Muscle layer of duodenum (tissue), 2 donors: ENCODE measurements at regions not wholly inside any gene's neighbourhood (a gene's known extent, or its start where the extent isn't known, plus 50 kb on each side); places are given as distances from the start of the nearest gene placed in this dataset.

Source experiments
- H3K27ac ChIP-seq: one replicate; pipeline ENCODE4 v1.7.0; 2013; ENCODE audit warnings: mild to moderate bottlenecking, low read length
- H3K27me3 ChIP-seq: one replicate; pipeline ENCODE4 v1.7.0; 2013; ENCODE audit warnings: low read depth, mild to moderate bottlenecking, control low read depth, low read length
- H3K36me3 ChIP-seq, 2 donors: one replicate each; pipeline ENCODE4 v1.7.0; 2013; ENCODE audit warnings: low read length in 2 of 2, control low read depth in 1 of 2, mild to moderate bottlenecking in 1 of 2; ENCODE audit not compliant: insufficient read depth in 2 of 2, control insufficient read depth in 1 of 2
- H3K4me1 ChIP-seq, 2 donors: one replicate each; pipeline ENCODE4 v1.7.0; 2013; ENCODE audit warnings: low read length in 2 of 2, mild to moderate bottlenecking in 2 of 2, control low read depth in 1 of 2, moderate library complexity in 1 of 2; ENCODE audit not compliant: insufficient read depth in 2 of 2, control insufficient read depth in 1 of 2
- H3K4me3 ChIP-seq, 2 donors: one replicate each; pipeline ENCODE4 v1.7.0; 2013; ENCODE audit warnings: low read length in 2 of 2, low read depth in 1 of 2, mild to moderate bottlenecking in 1 of 2
- H3K9me3 ChIP-seq, 2 donors: one replicate each; pipeline ENCODE4 v1.7.0; 2013; ENCODE audit warnings: low read length in 2 of 2, control low read depth in 1 of 2, mild to moderate bottlenecking in 1 of 2; ENCODE audit not compliant: control insufficient read depth in 1 of 2
- donor health status: healthy.

DNA sequence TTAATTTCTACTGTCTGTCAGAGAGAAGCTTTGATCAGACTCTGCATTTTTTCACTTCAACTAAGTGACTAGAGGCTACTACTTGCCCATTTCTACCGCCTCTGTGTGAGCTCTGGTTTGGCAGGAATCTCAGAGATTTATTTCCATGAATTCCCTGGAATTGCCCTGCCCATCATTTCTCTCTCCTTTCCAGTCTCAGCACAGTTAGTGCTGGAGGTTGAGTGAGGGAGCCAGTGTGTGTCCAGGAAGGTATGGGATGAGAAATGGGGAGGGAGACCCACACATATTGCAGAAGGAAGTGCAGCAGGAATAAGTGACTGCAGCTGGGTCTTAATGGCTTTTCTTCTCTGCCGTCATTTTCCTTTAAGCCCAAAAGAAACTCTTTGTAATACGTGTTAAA is 443.1 kb upstream of the ZNF462 start:
- Histone ChIP-seq H3K4me1 (no peaks in the 10 kb centered on the region), H3K36me3 (no peaks in the 10 kb centered on the region), H3K27me3 (no peaks in the 10 kb centered on the region), H3K9me3 (no peaks in the 10 kb centered on the region), H3K4me3 (no peak overlapping the region), H3K27ac (no peak overlapping the region)

DNA sequence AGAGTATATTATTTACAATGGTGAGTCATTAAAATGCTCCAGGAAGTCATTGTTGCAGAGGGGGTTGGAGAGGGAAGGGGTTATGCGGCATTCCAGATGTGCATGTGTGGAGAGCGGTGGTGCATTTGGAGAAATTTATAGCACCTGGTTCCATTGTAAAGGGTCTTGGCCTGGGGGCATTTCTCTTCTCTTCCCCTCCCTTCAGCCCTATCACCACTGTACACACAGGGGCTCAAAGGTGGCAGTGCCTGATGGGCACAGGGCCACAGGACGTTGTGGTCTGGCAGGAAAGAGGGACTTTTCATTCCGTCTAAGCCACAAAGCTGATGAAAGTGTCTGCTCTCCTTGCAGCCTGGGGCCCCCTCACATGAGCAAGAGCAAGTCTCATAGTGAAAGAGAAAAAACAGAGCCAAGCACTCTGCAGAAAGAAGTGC is 442.4 kb upstream of the ZNF462 start:
- no peaks in the 10 kb centered on the region for H3K36me3 ChIP-seq
- H3K27me3 ChIP-seq, result no peaks in the 10 kb centered on the region
- H3K4me1 ChIP-seq, result no peaks in the 10 kb centered on the region
- H3K9me3 ChIP-seq, result no peaks in the 10 kb centered on the region
- H3K4me3 ChIP-seq, result no peak overlapping the region
- H3K27ac ChIP-seq, result no peak overlapping the region

DNA sequence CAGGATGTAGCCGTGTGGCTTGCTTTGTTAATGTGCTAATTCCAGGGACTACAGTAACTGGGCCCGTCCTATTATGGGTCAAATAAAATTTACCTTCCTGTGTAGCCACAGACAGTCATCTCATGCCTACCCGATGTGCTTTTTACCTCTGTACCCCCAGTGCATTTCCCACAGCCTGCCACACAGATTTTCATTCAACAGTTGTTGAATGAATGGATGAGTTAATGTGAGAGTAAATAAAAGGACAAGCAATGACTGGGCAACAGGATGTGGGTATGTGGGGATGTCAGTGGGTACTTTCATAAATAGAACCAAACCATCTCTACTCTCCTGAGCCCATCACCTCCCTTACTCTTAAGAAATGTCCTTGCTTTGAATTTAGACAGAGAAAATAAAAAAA is 441.2 kb upstream of the ZNF462 start:
- no peaks in the 10 kb centered on the region for H3K9me3 ChIP-seq
- H3K27me3 ChIP-seq, result no peaks in the 10 kb centered on the region
- no peaks in the 10 kb centered on the region for H3K4me1 ChIP-seq
- H3K4me3 ChIP-seq, result no peak overlapping the region
- H3K36me3 ChIP-seq, result no peaks in the 10 kb centered on the region
- no peak overlapping the region for H3K27ac ChIP-seq

DNA sequence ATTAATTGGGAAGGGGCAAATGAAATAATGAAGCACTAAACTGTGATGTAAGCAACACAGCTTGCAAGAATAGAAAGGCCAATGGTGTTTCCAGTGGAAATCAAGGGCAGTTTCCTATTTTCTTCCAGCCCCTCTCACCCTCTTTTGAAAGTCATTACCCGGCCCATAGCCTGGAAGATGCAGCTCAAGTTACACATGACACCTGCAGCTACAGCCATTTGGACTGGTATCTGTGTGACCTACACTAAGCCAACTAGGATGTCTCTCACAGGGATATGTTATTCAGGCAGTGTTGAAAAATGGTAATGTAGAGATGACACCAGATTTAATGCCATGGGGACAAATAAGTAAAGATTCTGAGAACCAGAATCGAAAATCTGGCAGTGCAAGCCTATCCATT is 439.4 kb upstream of the ZNF462 start:
- Histone ChIP-seq H3K4me3 (no peak overlapping the region), H3K9me3 (no peaks in the 10 kb centered on the region), H3K4me1 (no peaks in the 10 kb centered on the region), H3K27me3 (no peaks in the 10 kb centered on the region), H3K27ac (no peak overlapping the region), H3K36me3 (no peaks in the 10 kb centered on the region)

DNA sequence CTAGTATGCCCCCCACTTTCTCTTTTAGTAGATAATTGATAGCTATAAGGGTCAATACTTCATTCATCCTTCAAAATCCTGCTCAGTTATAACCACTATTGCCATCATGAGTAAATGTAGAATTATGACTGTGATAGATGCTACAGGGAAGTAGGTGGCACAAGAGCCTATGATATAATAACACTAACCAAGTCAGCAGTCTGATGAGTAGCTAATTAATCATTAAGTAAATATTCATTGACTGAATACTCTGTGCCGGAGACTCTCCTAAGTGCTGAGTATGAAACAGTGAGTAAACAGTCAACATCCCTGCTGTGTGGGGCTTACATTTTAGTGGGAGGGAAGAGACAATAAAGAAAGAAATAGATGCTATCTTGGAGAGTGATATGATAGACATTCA is 430.3 kb upstream of the ZNF462 start:
- H3K36me3 ChIP-seq, result no peaks in the 10 kb centered on the region
- no peak overlapping the region for H3K4me3 ChIP-seq
- H3K27me3 ChIP-seq, result no peaks in the 10 kb centered on the region
- H3K9me3 ChIP-seq, result no peaks in the 10 kb centered on the region
- H3K4me1 ChIP-seq, result no peaks in the 10 kb centered on the region
- no peak overlapping the region for H3K27ac ChIP-seq

DNA sequence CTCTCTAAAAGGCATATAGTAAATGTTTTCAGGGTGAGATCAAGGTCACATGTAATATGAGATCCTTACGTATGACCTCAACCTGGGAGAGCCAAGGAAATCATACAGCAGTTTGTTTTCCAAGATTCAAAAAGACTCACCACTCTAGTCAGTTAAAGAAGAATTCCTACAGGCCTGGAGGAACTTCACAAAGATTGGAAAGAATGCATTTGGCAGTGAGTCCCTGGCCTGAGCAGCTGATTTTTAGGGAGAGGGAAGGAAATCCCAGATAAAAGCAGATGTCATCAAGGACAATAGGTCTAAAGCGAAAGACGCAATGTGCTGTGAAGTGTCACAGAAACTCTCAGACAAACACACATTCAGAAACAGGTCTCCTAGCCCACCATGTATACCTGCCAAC is 424.0 kb upstream of the ZNF462 start:
- no peaks in the 10 kb centered on the region for H3K9me3 ChIP-seq
- H3K27me3 ChIP-seq, result no peaks in the 10 kb centered on the region
- no peaks in the 10 kb centered on the region for H3K4me1 ChIP-seq
- no peak overlapping the region for H3K27ac ChIP-seq
- H3K36me3 ChIP-seq, result no peaks in the 10 kb centered on the region
- H3K4me3 ChIP-seq, result no peak overlapping the region

DNA sequence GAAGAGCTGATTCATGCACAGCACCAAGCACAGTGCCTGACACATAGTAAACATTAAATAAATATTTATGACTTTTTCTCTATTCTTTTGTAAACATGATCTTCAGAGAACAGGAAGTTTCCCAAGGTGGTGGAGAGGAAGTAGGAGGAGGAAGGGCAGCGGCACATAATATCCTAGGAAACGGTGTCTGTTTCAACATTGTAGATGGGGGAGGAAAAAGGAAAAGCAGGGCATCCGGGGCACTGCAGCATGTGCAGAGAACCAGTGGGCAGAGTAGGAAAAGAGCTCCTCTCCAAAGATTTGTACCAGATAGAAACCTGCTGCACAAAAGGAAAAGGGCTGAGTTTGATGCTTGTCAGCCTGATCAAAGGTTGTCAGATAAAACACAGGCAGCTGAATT is 421.7 kb upstream of the ZNF462 start:
- H3K9me3 ChIP-seq, result no peaks in the 10 kb centered on the region
- H3K4me1 ChIP-seq, result no peaks in the 10 kb centered on the region
- H3K27me3 ChIP-seq, result no peaks in the 10 kb centered on the region
- no peak overlapping the region for H3K27ac ChIP-seq
- no peaks in the 10 kb centered on the region for H3K36me3 ChIP-seq
- no peak overlapping the region for H3K4me3 ChIP-seq

DNA sequence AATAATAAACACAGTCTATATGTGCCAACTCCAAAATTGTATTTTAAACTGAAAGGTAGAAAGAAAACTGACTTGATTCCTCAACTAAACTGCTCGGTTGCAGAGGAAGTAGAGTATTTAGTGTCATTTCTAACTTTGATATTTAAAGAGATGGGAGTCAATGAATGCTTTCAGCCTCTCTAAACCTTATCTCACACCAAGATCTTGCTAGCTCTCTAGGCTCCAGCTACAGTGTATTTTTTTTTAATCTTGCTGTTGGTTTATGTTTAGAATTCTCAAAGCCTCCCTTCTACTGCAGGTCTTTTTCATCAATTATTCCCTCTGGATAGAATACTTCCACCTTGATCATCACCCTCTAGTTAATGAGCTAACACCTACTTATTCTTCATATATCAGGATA is 419.4 kb upstream of the ZNF462 start:
- H3K36me3 ChIP-seq, result no peaks in the 10 kb centered on the region
- H3K4me3 ChIP-seq, result no peak overlapping the region
- no peaks in the 10 kb centered on the region for H3K9me3 ChIP-seq
- H3K4me1 ChIP-seq, result no peaks in the 10 kb centered on the region
- H3K27ac ChIP-seq, result no peak overlapping the region
- H3K27me3 ChIP-seq, result no peaks in the 10 kb centered on the region

DNA sequence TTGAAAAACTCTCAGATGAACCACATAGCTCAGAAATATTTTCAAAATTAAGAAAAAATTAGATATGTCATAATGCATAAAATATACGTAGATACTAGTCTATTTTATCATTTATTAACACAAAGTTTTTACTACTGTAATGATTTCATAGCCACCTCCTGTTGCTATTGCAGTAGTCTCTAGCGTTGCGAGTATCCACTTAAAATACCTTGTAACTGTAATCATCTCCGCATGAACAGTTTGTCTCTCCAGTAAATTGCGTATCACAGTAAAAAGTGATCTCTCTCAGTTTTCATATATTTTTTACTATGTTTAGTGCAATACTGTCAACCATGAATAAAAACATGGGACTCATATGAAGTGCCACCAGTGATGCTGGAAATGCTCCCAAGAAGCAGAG is 417.9 kb upstream of the ZNF462 start:
- peaks cover 0 to 8% of the 10 kb centered on the region in 2 donors for H3K4me1 ChIP-seq
- H3K4me3 ChIP-seq, result no peak overlapping the region
- no peaks in the 10 kb centered on the region for H3K27me3 ChIP-seq
- no peaks in the 10 kb centered on the region for H3K9me3 ChIP-seq
- no peaks in the 10 kb centered on the region for H3K36me3 ChIP-seq
- no peak overlapping the region for H3K27ac ChIP-seq

DNA sequence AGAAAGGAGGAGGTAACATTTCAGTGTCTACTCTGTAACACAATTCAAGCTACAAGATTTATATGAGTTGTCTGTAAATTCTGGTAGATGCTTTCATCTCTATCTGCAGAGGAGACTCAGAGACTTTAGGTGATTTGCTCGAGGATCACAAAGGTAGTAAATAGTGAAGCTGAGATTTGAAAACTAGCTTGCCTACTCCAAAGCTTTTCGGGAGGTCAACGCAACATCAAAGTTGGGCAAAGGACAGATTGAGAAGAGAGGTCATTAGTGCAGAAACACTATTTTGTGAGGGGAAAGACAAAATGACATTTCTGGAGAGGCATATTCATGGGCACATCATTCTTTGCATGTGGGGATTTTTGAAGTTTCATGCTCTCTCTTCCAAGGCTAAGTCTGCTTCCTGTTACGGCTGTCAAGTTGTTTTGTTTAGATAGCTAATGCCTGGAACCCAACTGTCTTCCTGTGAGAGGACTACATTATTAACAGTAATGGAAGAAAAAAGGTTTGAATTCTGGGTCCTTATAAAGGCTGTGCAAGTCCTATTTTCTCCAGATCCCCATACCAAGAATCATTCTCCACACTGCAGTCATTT is 413.5 kb upstream of the ZNF462 start:
- no peak overlapping the region for H3K4me3 ChIP-seq

DNA sequence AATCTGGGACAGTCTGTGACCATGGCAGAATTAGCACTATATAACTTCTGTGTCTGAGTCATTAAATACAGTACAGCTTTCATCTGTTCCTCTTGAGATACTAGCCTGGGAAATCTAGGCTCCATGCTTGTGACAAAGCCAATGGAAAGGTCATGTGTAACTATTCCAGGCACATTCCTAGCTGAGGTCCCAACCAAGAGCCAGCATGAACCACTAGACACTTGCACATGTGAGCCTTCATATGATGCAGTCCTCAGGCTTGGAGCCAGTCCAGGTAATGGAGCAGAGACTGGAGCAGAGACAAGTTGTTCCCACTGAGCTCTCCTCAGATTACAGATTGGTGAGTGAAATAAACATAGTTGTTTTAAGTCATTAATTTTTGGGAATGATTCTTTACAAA is 412.4 kb upstream of the ZNF462 start:
- Histone ChIP-seq H3K27ac (no peak overlapping the region), H3K9me3 (no peaks in the 10 kb centered on the region)

More for the DNA sequence above, 413.5 kb upstream of the ZNF462 start:
- Histone ChIP-seq H3K36me3 (no peaks in the 10 kb centered on the region), H3K4me1 (peaks cover 0 to 11% of the 10 kb centered on the region in 2 donors), H3K27me3 (no peaks in the 10 kb centered on the region), H3K27ac (no peak overlapping the region), H3K9me3 (no peaks in the 10 kb centered on the region)

DNA sequence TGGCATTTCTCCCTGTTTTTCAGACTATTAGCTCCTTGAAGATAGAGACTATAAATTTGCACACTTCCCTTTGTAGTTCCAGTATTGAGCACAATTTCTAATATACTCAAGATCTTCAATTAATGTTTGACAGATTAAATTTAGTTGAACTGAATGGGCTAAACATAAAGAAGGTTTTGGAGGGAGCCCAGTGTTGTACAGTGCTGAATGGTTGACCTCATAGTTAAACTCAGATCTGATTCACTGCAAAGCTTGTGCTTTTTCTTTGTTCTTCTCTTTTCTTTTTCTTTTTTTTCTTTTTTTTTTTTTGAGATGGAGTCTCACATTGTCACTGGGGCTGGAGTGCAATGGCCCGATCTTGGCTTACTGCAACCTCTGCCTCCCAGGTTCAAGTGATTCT is 411.7 kb upstream of the ZNF462 start:
- Histone ChIP-seq H3K27ac (no peak overlapping the region), H3K36me3 (no peaks in the 10 kb centered on the region), H3K4me3 (no peak overlapping the region), H3K9me3 (no peaks in the 10 kb centered on the region), H3K4me1 (peaks cover 0 to 11% of the 10 kb centered on the region in 2 donors), H3K27me3 (no peaks in the 10 kb centered on the region)

More for the DNA sequence above, 412.4 kb upstream of the ZNF462 start:
- no peak overlapping the region for H3K4me3 ChIP-seq
- no peaks in the 10 kb centered on the region for H3K36me3 ChIP-seq
- H3K27me3 ChIP-seq, result no peaks in the 10 kb centered on the region
- H3K4me1 ChIP-seq, result peaks cover 0 to 11% of the 10 kb centered on the region in 2 donors
